Heart left ventricle (tissue), 16 donors: ENCODE measurements at regions not wholly inside any gene's neighbourhood (a gene's known extent, or its start where the extent isn't known, plus 50 kb on each side); places are given as distances from the start of the nearest gene placed in this dataset.
"Not testable (repeated sequence)": the region's sequence is repeated elsewhere in the genome, so short reads cannot be mapped to it uniquely, and the experiment has no call there.

Source experiments
- ATAC-seq, 4 donors: fragments of 200-7000 bp; cut with Tn5 transposase; one replicate each; pipeline ENCODE4 v1.9.1; 2020 to 2022; ENCODE audit warnings: moderate library complexity in 4 of 4, mild to moderate bottlenecking in 3 of 4, moderate number of reproducible peaks in 1 of 4
- DNase-seq, 5 donors: peaks; one replicate each; pipeline ENCODE4 v3.0.0-alpha.2; 2020
- H3K27ac ChIP-seq, 12 donors: fragments of 200-600 bp; sonication (generic) in 4 of 12; one replicate each; pipeline versions ENCODE4 v1.5.0 to v1.8.0; 2016 to 2022; ENCODE audit warnings: mild to moderate bottlenecking in 2 of 12
- H3K27me3 ChIP-seq, 9 donors: fragments of 200-600 bp; sonication (generic) in 2 of 9; one replicate each; pipeline versions ENCODE4 v1.5.1 to v1.8.0; 2016 to 2022; ENCODE audit warnings: mild to moderate bottlenecking in 3 of 9
- H3K36me3 ChIP-seq, 9 donors: fragments of 200-600 bp; sonication (generic) in 2 of 9; one replicate each; pipeline versions ENCODE4 v1.5.0 to v1.8.0; 2018 to 2022; ENCODE audit warnings: mild to moderate bottlenecking in 2 of 9
- H3K4me1 ChIP-seq, 12 donors: fragments of 200-600 bp; sonication (generic) in 4 of 12; one replicate each; pipeline versions ENCODE4 v1.5.0 to v1.8.0; 2016 to 2022; ENCODE audit warnings: mild to moderate bottlenecking in 3 of 12
- H3K4me3 ChIP-seq, 12 donors: fragments of 200-600 bp; sonication (generic) in 4 of 12; one replicate each; pipeline versions ENCODE4 v1.5.0 to v1.8.0; 2017 to 2022; ENCODE audit warnings: mild to moderate bottlenecking in 9 of 12, moderate library complexity in 4 of 12
- H3K9me3 ChIP-seq, 12 donors: fragments of 200-600 bp; sonication (generic) in 4 of 12; one replicate each; pipeline versions ENCODE4 v1.5.0 to v1.8.0; 2016 to 2022; ENCODE audit warnings: mild to moderate bottlenecking in 1 of 12
- CTCF ChIP-seq, 12 donors: fragments of 200-600 bp; sonication (generic) in 4 of 12; IDR thresholded peaks; one replicate each; pipeline versions ENCODE4 v1.5.0 to v1.8.0; 2018 to 2022; ENCODE audit warnings: antibody characterized with exemption in 12 of 12, mild to moderate bottlenecking in 5 of 12
- POLR2A ChIP-seq, 2 donors: fragments of 450-650 bp; IDR thresholded peaks; one replicate each; pipeline ENCODE4 v1.6.1; 2017; ENCODE audit warnings: antibody characterized with exemption in 2 of 2, mild to moderate bottlenecking in 2 of 2, moderate library complexity in 2 of 2
- WGBS, 4 donors: extraction: QIAGEN DNeasy Blood & Tissue Kit in 2 of 4; methylation state at CpG; one replicate each; pipeline versions ENCODE4 v1.1.5 to v1.1.7; 2013 to 2018; 5-methylcytosine and 5-hydroxymethylcytosine counted together
- intact Hi-C, 10 donors: fragments of 100-400 bp; cut with DNase I; formaldehyde crosslinking; loops; one replicate each; pipeline versions ENCODE4 v1.11.1 to v1.14.2; 2022
- donor health status: ischemic (EF 13 %, LVEDD 7.1; RV severe dilation, severe dysfunction).
- donor health status: healthy with polysubstance abuse.
- donor health status: DM: no; HTN: yes; CAD: no.
- donor health status: DM: no; HTN: no; CAD: no.
- donor health status: ischemic (EF 25% LVEDD 6.9; RV normal size, moderate dysfunction).
- donor health status: ischemic (EF 25% LVEDD 5.7; RV mildly dilated, moderate dysfunction).
- donor health status: healthy.
- donor health status: DM: yes; HTN: yes; CAD: no.
- donor health status: ischemic (EF 35%, LVEDD 5.7; RV mildly dilated, moderate dysfunction).
- donor health status: nonischemic (EF 11% LVEDD 7.7; RV severe dilation, severe dysfunction).
- donor health status: DM: yes; HTN: yes; CAD: no.
- donor health status: PGD.
- donor health status: ischemic (EF 29% LVEDD 5.4; RV normal size, mild dysfunction).
- donor health status: nonischemic (EF 23%, LVEDD 6.1; RV moderate dilation, normal function).

GRCh38 chrX:52280812-52281211 lies 88.0 kb upstream of the XAGE2 start:
- Histone ChIP-seq H3K36me3 (no peaks in the 10 kb centered on the region), H3K4me3 (no peak overlapping the region), H3K27ac (no peak overlapping the region), H3K9me3 (peaks cover 0 to 14% (median 0%) of the 10 kb centered on the region in 12 donors), H3K4me1 (no peaks in the 10 kb centered on the region), H3K27me3 (peaks cover 0 to 36% (median 0%) of the 10 kb centered on the region in 9 donors)
- intact Hi-C loops, result no loop called here
- DNase-seq, result no peak
- 76 to 88% (median 83%) methylated on average over 2 of the region's 2 CpGs for WGBS, 4 donors
- TF ChIP-seq POLR2A (IDR thresholded peaks at IDR 0.05) (no peak), CTCF (IDR thresholded peaks at IDR 0.05) (no peak)
- ATAC-seq, result no peak

GRCh38 chrX:52284865-52285264 lies 84.0 kb upstream of the XAGE2 start:
- Histone ChIP-seq H3K27ac (no peak overlapping the region), H3K9me3 (peaks cover 0 to 26% (median 0%) of the 10 kb centered on the region in 12 donors), H3K36me3 (no peaks in the 10 kb centered on the region), H3K4me3 (no peak overlapping the region), H3K4me1 (no peaks in the 10 kb centered on the region), H3K27me3 (peaks cover 0 to 23% (median 0%) of the 10 kb centered on the region in 9 donors)
- intact Hi-C loops, result no loop called here
- no peak for TF ChIP-seq POLR2A (IDR thresholded peaks at IDR 0.05)
- WGBS, 4 donors, result 73 to 89% (median 78%) methylated on average over 8 to 14 of the region's 14 CpGs
- ATAC-seq, result no peak
- no peak for DNase-seq

GRCh38 chrX:52298968-52299367 lies 69.9 kb upstream of the XAGE2 start:
- H3K9me3 ChIP-seq, intact Hi-C loops, DNase-seq, ATAC-seq, H3K27ac ChIP-seq, H3K4me3 ChIP-seq, H3K36me3 ChIP-seq, H3K4me1 ChIP-seq: not testable (repeated sequence)
- WGBS, 4 donors, result 51 to 61% (median 56%) methylated on average over 4 to 6 of the region's 6 CpGs
- H3K27me3 ChIP-seq, result peaks cover 0 to 26% (median 0%) of the 10 kb centered on the region in 9 donors

- DNase-seq, intact Hi-C loops: not testable (repeated sequence)
- H3K27me3 ChIP-seq, result peaks cover 0 to 26% (median 0%) of the 10 kb centered on the region in 9 donors
These were observed 60.3 kb upstream of the XAGE2 start for GRCh38 chrX:52308532-52308931.

More at GRCh38 chrX:52308532-52308931, 60.3 kb upstream of the XAGE2 start:
- H3K36me3 ChIP-seq, H3K4me1 ChIP-seq, H3K9me3 ChIP-seq, ATAC-seq, H3K27ac ChIP-seq, H3K4me3 ChIP-seq: not testable (repeated sequence)
- 97 to 100% (median 99%) methylated on average over 1 of the region's 1 CpG for WGBS, 4 donors
